Activated CD4-positive, alpha-beta T cell treated with anti-CD3 and anti-CD28 coated beads, Interleukin-2, Interleukin-4, amounts not matched to agents 100 ng/mL and 50 ng/mL, durations not matched to agents 16 hours and 8 hours (primary cell): ENCODE measurements at regions not wholly inside any gene's neighbourhood (a gene's known extent, or its start where the extent isn't known, plus 50 kb on each side); places are given as distances from the start of the nearest gene placed in this dataset.

Experiments
- DNase-seq: peaks from one replicate; pipeline ENCODE4 v3.0.0-alpha.2; 2020; ENCODE audit warnings: low spot score

DNA sequence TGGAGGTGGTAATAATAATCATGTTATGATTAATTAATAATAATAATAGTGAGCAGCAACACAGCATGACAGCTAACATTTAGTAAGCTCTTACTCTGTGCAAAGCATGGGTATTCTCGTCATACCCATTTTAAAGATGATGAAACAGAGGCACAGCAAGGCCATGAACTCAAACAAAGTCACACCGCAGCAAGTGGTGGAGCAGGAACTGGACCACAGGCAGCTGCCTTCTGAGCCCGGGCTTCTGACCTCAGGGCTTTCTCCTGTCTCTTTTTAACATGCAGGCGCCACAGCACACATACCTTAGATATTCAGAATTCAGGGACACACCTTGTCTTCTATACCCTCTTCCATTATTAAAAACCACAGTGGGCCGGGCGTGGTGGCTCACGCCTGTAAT lies 50.7 kb upstream of the SPATA12 start:
- no peak for DNase-seq

DNA sequence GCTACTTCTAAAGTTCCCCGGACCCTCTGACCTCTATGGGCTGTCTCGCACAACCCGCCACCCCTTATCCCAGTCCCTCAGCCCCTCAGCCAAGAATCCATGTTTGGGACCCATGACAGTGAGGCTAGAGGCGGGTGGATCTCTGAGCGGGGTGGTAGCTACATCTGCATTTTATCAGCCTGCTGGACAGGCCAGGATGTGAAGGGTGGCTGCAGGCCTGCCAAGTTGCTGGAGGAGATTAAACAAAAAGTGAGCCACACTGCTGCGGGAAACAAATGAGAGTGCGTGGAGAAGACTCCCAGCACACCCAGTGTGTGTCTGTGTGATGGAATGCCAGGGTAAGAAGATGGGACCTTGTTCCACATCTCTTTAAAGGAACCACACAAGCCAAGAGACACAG lies 51.1 kb upstream of the SPATA12 start:
- no peak for DNase-seq

DNA sequence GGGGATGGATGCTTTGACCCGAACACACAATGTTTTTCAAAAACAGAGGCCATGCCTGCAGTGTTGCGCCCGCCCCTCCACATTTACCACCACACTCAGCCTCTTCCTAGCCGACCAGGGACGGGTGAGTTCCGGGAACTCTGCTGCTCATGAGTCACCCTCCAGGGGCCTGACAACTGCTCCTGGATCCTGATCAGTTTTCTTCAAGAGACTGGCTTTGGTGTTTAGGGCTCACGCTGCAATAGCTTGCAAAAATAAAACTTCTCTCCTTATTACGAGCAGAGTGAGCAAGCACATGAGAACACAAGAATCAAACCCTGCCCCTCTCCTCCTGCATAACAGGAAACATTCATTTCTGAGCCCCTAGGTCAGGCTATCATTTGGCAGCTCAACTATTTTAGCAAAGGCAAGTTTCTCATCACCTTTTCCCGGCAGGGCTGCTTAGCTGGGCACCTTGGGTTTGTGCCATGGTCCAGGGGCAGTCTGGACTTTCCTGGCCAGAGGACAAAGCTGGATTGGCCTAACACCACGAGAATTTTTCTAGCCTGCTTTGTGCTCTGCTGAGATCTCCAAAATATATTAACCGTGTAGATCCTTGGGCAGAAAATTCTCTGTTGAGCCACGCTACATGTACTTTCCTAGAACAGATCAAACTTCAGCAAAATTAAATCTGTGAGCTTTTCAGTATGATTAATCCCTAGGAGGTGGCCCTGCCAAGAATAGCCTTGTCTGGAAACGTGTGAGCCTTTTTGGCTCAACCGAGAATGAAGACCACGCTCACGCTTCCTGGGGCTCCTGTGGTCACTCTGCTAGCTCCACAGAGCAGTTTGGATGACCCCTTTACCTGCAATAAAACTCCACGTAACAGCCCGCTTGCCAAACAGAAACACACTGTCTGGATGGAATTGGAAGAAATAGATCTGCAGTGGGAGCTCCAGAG lies 52.7 kb upstream of the SPATA12 start:
- peak; percentile 37 for DNase-seq

DNA sequence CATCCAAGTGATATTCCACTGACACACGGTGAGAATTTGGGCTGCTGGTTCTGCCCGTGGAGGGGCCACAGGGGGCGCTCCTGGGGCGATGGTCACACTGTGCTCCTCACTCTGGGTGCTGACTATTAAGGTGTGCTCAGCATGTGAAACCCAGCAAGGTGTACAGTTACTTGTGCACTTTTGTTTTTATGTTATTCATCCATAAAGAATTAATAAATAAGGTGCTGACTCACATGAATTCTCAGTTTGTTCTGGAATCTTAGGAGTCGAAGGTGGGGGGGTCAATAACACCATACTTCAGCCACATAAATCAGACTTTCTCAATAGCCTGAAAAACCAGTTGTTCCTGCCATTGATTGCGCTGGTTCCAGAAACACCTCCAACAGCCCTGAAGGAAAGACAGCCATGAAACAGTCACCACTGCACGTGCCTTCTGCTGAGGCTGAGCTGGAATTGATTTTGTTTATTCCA lies 53.5 kb upstream of the SPATA12 start:
- no peak for DNase-seq

DNA sequence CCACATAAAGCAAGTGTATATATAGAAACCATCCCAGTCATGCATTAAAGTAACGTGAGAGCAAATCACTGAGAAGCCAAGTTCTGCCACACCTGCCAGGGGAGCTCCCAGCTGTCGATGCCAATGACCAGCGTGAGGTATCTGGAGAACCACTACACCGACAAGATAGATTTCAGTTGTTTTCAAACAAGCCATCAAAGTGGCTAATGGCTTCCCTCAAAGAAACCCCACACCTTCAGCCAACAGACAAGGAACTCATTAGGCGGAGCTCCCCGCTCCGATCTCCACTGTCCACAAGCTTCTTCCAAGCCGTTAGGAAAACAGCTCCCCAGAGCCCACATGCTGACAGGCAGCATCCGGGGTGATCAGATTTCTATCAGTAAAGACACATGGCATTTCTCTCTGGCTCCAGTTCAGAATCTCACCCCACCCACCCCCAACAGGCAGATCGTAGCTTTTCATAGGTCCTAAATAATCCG lies 54.2 kb upstream of the SPATA12 start:
- DNase-seq, result no peak

DNA sequence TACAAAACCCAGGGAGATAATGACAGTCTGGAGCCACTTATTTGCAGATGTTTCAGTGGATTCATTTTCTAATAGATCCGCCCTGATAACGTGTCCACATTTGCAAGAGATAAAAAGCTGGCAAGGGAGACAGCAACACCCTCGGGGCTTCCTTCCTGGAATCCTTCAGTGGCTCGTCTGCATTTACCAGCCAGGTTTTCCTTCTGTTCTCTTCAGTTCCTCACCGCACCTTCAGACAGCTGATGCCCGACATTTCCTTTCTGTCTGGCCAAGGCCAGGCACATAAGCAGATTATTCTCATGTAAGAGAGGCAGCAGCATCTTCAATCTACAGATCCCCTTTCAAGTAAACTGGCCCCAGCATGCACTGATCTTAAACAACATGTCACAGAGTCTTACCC lies 56.2 kb upstream of the SPATA12 start:
- no peak for DNase-seq

DNA sequence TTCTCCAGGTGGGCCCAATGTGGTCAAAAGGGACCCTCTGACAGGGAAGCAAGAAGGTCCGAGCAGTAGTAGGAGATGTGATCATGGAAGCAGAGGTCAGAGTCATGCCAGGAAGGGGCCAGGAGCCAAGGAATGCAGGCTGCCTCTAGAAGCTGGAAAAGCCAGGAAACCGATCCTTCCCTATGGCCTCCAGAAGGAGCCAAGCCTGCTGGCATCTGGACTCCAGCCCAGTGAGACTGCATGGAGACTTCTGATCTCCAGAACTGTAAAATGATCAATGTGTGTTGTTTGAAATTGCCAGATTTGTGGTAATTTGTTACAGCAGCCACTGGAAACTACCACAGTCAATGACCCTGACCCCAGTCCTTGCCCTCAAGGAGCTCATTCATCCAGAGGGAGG lies 56.8 kb upstream of the SPATA12 start:
- DNase-seq, result no peak

DNA sequence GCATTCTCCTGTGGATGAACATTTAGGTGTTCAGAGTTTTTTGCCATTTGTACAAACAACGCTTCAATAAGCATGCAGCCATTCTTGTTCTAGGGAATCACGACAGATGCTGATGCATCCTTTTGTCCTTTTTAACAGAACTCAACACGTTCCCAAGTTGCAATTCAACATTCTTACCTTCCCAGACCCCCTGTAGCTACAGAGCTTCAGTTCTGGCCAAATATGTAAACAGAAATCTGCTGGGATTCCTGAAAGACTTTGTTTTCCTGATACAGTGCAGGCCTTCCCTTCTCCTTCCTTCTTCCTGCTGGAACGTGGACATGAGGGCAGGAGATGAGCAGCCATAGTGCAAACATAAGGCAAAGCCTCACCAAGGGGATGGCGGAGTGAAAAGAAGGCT lies 59.1 kb upstream of the SPATA12 start:
- no peak for DNase-seq

DNA sequence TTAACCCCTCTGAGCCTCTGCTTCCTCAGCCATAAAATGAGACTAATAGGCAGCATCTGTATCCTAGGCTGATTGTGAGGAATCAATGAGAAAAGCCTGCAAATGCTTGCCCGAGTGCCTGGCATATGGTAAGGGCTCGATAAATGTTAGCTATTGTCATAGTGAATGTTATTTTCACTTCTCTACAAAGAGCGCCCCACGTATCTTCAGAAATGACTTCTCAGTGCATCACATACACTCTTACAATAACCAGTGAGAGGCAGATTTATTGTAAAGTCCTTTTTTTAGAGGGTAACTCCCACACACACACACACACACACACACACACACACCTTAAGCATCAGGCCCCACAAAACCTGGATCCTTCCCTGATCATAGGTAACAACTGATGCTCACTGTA lies 60.5 kb upstream of the SPATA12 start:
- no peak for DNase-seq

DNA sequence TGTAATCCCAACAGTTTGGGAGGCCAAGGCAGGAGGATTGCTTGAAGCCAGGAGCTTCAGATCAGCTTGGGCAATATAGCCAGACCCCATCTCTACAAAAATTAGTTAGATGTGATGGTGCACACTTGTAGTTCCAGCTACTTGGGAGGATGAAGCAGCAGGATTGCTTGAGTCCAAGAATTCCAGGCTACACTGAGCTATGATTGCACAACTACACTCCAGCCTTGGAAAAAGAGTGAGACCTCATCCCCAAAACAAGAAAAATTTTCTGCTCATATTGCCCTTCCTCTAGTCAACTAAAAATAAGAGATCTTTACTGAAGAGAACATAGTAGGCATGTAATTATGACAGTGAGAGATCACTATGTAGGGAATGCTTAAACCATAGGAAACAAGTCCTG lies 60.9 kb upstream of the SPATA12 start:
- DNase-seq, result no peak

DNA sequence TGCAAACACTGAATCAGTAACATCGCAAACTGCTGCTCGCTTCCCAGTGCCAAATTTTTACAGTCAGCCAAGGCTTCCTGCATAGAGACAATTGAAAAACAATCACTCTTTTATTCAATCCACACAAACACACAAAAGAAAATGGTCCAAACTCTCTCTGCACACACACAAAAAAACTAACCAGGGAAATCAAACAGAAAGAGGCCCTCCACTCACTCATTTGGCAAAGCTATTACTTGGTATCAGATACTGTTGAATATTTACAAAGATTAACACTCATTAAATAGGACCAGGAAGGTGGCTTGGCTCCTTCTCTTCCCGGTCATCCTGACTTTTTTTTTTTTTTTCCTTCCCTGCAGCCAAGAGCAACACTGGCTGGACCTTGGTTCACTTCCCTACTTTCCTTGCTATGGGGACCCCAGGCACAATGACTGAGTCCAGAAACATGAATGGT lies 62.4 kb upstream of the SPATA12 start:
- DNase-seq, result no peak

DNA sequence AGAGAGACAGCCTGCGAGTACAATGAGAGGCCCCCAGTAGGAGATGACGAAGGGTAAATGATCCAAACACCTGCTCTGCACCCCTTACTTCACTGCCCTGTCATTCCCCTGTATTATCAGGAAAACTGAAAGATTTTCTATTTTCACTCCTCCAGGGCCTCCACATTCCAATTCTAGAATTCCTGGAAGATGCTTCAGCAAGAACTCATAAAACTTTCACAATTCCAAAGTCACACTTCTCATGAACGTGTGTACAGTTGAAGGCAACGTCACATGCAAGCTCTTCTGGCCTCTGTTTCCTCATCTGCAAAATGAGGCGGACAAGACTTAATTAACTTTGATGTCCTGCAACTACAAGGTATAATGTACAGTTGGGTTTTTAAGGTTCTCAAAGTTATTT lies 62.8 kb upstream of the SPATA12 start:
- DNase-seq, result no peak

DNA sequence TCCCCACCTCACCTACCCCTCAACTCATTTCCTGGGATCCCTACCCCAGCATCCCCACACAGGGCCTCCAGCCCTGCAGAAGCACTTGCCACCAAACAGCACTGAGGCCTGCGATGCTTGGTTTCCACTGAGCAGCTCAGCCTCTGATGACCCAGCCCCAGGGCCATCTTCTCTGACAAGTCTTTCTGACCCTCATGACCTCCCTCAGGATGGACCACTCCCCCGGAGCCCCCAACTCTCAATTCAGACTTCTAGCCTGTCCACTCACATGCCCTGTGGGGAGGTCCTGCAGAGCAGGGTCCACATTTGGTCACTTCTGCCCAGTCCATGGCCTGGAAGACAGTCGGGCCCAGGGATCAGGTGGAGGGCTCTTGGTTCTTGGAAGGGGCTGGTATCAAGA lies 63.4 kb upstream of the SPATA12 start:
- DNase-seq, result no peak

DNA sequence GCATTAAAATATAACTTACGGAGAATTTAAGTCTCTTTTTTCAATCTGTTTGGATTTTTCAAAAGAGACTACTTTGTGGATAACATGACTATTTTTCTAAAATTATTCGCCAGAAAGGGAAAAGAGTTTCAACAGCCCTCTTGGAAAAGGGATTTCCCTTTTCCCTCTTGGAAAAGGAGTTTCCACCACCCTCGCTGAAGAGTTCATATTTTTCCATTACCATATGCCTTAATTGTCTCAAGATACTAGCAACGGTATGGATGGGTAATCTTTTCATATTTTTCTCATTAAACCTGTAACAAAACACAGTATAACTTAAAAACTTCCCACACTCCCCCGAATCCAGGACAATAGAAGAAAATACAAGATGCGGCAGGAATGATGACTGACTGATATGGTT lies 66.1 kb upstream of the SPATA12 start:
- DNase-seq, result no peak

DNA sequence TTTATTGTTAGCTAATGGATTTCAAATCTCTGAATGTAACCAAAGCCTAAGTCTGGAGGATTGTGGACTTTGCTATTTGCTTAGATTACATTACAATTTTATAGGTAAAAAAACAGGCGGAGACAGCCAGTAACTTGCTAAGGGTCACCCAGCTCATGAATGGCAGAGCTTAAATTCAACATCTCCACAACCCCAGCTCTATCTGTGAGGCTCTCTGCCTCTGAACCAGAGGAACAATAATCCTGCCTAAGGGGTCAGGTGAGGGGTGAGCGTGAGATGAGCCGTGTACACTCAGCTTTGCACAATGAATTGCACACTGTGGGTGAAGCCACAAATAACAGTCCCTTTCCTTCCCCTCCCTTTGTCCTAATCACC lies 69.8 kb upstream of the SPATA12 start:
- no peak for DNase-seq

DNA sequence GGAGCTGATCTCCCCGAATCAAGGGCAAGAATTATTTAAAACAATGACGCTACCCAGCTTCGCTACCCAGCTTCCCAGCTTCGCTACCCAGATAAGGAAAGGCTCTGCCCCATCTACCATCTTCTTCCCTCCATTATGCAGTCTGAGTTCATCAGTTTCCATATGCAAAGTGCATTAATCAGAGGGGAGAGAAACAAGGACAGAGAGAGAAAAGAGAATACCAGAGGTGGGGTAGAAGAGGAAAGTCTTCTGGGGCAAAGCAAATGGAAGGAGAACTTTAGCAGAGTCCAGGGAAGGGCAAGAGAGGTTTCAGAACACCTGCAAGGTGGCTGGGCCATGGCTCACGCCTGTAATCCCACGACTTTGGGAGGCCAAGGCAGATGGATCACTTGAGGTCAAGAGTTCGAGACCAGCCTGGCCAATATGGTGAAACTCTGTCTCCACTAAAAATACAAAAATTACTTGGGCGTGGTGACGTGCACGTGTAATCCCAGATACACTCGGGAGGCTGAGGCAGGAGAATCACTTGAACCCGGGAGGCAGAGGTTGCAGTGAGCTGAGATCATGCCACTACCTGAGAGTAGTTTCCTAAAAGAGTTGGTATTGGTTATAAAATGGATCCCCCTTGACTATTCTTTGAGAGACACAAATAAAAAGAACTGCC lies 70.4 kb upstream of the SPATA12 start:
- no peak for DNase-seq

DNA sequence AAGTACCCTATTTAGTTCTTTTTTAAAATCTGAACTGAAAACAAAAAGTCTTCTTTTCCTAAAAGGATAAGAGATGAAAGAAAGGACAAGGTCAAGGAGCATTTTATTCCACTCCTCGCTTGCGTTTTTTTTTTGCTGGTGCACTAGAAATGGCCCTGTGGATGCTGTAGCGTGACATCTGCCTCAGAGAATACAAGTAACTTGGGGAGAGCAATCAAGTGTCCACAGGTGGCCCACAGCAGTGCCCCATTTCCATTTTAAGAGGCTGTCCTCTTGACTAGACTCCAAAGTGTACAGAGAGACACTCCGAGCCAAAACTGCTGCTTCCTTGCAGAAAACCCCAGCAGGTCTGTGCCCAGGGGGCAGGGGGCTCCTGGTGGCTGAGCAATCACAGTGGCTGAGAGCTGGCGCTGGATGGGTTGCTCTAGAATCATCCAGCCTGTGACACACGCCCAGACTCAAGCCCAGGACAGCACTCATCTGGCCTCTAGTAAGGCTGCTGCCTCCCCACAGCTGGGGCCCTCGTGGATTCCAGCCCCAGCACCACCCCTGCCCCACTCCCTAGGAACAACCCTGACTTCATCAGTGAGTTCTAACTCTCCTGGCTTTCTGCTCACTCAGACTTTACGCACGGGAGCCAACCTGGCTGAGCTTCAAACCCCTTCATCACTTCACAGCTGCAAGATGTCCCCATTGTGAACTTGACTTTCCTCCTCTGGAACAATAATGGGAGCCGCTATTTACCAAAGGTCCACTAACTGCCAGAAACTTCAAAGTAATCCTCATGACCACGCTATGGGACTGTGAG lies 71.1 kb upstream of the SPATA12 start:
- DNase-seq, result no peak

DNA sequence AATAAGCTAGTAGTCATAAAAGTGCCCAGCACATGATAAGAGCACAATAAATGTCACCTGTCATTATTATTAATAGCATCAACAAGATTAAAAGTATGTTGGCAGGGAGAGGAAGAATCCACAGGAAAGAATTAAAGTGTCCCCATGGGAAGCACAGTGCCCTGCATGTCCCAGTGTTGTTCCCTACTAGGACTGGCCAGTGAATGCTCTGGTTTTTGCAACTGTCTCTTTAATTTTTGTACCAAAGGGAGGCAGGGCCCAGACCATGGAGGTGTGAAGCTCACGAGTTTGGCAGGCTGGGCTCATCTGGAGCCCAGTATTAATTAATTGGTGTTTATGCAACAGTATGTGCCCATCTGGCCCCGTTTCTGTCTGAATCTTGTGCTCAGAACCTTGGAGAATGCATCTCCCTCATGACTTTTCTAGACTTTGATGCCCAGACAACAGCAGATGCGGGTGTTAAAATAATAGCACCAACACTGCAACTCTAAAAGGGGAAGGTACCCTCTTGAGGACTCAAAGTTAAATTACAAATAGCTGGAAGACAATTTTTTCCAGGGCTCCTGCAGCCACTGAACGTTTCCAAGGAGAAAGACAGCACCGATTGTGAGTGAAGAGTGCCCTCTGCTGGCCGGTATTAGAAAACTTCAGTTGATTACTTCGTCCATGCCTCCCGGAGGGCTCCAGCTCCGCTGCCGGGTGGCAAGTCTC lies 71.9 kb upstream of the SPATA12 start:
- DNase-seq, result peak; percentile 67

DNA sequence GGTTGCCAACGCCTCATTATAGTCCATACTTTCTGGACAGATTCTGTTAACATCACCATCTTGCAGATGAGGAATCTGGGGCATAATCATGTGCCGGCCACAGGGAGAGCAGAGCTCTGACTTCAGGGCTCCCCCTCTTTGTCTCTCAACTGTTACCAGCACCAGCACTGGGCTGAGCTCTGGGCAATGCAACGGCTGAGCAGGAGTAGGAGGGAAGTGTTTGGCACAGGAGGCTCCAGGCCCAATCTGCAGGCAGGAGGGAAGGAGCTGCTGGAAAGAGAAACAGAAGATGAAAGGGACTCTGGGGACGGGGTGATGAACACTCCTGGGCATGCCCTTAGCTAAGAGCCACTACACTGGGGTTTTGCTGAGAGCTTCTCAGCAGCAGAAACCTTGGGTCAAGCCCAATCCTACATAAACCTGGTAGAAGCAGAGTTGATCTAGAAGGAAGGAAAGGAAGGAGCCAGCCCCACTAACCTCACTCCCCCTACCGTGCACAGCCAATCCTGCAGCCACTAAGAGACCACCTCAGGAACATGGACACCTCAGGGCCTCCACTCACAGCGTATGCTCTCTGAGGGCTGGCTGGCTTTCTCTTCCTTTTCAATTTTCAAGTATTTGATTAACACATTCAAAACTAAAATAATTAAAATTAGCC lies 73.1 kb upstream of the SPATA12 start:
- DNase-seq, result no peak

DNA sequence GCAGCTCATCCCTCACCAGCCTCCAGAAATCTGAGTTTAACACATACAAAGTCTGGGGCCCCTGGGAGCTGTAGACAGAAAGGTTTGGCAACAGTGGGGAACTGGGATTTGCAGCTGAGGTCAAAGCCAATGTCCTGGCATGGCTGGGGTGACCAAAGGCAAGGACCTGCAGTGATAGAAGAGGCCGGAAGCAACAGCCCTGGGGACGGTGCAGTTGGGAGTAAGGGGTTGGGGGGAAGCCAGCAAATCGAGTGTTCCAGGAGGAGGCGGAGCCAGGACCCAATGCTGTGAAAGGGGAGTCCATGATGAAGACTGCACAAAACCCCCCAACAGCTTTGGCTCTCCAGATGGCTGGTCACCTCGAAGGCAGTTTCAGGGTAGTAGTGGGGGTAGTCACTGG lies 74.1 kb upstream of the SPATA12 start:
- DNase-seq, result no peak

DNA sequence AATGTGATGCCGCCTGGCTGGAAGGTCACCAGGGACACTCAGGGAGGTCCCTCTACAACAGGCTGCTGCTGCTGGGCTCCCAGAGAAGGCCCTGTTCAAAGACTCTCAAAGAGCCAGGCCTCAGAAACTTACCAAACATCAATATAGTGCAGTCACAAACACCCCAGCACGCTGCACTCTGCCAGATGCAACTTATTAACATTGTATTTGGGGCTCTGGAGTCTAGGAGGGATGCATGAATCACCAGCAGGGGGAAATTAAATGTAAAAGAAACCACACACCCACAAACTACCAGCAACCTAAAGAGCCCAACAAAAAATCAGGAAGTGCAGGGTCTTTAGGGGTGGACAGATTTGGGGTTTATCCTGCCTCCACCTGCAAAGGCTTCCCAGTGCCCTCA lies 74.6 kb upstream of the SPATA12 start:
- no peak for DNase-seq
